T47D (cell line): ENCODE measurements at regions not wholly inside any gene's neighbourhood (a gene's known extent, or its start where the extent isn't known, plus 50 kb on each side); places are given as distances from the start of the nearest gene placed in this dataset.
A peak's percentile ranks its signal among the peaks of the same experiment; 100 is the strongest.

Experiments used
- DNase-seq, 2 experiments: peaks; one replicate each; pipeline versions ENCODE4 v3.0.0 to v3.0.0-alpha.2; 2011 to 2012; ENCODE audit warnings: low read depth in 1 of 2, low spot score in 1 of 2
- JUND ChIP-seq: IDR thresholded peaks from 2 replicates; pipeline ENCODE4 v1.6.1; 2012; ENCODE audit warnings: low read depth
- in situ Hi-C: cut with HindIII; loops from 2 replicates; pipeline ENCODE4 v1.10.0; 2016; ENCODE audit warnings: low sequenced_read_pairs, low pct_unique_long_range_greater_than_20kb

DNA sequence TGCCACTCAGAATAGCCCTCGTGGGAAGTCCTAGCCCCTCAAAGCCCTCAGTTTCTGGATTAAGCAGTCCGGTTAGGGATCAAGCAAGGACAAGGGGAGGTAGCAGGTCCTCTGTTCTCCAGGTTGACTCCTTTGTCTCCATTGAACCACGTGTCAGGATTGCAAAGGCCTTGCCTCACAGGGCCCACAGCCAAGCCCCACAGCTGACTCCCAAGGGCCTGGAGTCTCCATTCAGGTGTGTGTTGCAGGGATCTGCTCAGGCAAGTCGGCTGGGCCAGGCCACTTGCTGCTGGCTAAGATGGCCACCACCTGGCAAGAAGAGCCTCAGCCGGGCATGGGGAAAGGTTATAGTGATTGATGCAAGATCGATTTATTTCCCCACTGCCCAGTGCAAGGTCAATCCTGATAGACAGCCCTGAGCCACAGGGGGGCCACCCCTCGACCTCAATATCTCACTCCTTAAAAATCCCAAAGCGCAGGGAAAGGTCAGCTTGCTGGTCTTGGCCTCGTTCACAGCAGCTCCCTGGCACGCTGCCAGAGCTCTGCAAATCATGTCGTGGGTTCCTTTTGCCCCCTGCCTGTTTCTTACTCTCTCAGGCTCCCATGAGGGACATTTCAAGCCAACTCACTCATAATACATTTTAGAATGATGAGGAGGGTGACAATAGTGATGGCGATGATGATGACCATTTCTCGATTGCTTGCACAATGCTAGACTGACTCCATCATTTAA, 75.9 kb downstream of the EDN3 start:
- in situ Hi-C loops, result no loop called here
- no peak for DNase-seq
- no peak for TF ChIP-seq JUND

DNA sequence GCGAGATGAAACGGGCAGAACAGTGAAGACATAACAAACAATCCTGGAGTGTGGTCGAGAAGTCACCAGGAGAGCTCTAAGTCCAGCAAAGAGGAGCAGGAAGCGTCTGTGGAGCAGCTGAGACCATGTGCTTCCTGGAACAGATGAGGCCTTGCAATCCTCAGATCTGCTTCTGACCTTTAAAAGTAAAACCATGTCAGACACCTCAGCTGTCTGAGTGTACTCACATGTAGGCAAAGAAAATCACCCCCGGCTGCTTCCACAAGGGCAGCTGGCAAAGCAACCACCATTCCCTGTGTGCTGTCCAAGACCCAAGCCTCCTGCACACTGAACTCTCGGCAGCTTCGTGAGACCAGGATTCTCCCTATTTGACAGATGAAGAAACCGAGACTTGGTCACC, 76.6 kb downstream of the EDN3 start:
- DNase-seq, result no peak
- in situ Hi-C loops, result no loop called here
- no peak for TF ChIP-seq JUND

DNA sequence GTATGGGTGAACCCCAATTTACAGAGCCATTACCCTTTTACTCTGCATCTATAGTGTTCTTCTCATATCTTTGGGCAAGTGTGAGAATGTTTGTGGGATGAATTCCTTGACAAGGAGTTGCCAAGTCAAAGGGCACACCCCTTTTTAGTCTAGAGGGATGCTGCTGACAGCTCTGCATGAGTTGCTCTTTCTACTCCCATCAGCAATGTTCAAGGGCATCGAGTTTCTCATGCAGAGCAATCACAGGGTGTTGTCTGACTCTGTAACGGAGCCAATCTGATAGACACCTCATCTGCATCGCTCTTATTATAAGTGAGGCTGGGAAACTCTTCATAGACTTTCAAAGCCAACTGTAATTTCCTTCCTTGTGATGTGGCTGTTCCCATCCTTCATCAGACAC, 77.4 kb downstream of the EDN3 start:
- TF ChIP-seq JUND, result no peak
- DNase-seq, result no peak
- in situ Hi-C loops, result no loop called here

DNA sequence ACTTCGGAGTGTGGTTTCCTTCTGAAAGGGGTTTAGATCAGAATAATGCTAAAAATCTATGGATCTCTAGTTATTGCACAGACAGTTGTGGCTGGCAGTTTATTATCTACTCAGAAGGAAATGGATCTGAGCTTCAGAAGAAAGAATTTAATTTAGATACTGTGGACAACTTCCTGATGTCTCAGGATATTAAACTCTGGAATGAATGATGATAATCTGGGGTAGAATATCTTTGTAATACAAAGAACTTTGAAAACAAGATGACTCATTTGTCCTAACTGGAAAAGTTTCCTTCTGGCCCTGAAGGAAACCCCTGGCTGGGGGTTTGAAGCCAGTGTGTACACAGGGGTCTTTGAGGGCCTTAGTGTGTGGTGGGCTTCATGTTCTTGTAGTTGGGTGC, 78.0 kb downstream of the EDN3 start:
- in situ Hi-C loops, result no loop called here
- TF ChIP-seq JUND, result no peak
- DNase-seq, result no peak

DNA sequence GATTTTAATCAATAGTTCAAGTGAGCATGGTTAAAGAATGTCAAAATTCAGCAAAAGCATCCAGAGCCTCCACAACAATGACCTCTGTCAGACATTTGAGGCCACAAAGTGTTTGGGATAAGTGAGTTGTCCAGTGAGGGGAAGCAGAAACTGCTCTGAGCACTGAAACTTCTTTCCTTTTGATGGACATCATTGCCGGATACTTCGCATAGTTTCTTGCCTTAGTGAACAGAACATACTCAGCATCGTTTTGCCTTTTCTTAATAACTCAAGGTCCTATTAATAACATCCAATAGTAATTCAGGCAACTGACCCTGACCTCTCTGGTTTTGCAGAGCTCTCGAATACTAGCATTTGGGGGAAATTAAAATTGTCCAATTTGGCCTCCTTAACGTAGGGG, 78.6 kb downstream of the EDN3 start:
- in situ Hi-C loops, result no loop called here
- TF ChIP-seq JUND, result no peak
- no peak for DNase-seq

DNA sequence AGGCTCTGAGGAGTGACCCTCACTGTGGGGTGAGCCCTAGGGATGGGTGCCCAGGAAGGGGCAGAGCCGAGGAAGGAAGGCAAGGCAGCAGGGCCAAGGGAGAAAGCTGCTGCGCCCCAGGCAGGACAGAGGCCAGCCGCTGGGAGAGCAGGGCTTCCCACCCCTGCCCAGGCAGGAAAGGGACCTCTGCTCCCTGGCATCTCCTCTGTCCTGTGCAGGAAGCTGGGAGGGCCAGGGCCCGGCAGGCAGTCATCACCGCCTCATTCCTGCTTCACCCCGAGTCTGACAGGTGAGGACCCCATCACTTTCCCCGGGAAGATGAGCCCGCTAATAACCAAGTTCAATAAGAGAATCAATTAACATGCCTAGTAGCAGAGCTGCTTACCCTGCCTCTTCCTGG, 81.3 kb downstream of the EDN3 start:
- TF ChIP-seq JUND, result no peak
- in situ Hi-C loops, result no loop called here
- DNase-seq, result no peak

DNA sequence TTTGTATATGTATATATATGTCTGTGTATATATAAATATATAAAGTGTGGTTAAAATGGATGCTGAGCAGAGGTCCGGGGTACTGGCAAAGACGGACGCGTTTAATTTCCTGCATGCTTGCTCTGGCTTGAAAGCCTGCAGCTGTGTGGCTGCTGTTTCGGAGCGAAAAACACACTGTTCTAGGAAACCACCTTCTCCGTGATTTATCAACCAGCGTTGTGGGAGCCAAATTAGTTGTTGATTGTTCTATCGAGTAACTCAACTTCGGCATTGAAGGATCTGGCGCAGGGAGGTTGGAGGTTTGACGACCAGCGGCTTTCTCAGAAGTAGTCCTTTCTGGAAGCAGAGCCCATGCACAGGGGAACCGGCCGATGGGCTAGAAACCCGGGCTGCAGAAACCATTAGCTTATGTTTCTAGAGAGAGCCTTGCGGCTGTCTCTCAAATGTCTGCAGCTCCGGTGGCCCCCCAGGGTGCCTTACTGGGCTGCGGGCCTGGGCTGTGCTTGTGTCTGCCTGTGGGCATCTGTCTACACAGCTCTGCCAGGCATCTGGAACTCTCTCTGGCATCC, 81.8 kb downstream of the EDN3 start:
- no peak for TF ChIP-seq JUND
- DNase-seq, result no peak
- in situ Hi-C loops, result no loop called here

DNA sequence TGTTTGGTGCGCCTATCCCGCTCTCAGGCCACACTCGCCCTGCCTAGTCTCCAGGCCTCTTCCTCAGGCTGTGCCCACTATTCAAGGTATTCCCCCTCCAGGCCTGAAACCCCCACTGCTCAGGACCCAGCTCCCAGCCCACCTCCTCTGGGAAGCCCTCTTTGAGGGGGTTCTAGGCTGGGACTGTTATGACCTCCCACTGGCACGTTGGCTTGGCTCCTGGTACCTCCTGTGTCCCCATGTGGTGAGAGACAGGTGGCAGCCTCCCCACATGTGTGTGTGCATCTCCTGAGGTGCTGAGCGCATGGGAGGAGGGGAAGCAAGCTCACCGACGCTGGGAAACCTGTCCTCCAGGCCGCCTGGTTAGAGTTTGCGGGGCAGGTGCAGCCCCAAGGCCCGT, 82.5 kb downstream of the EDN3 start:
- DNase-seq, result no peak
- TF ChIP-seq JUND, result no peak
- in situ Hi-C loops, result no loop called here

DNA sequence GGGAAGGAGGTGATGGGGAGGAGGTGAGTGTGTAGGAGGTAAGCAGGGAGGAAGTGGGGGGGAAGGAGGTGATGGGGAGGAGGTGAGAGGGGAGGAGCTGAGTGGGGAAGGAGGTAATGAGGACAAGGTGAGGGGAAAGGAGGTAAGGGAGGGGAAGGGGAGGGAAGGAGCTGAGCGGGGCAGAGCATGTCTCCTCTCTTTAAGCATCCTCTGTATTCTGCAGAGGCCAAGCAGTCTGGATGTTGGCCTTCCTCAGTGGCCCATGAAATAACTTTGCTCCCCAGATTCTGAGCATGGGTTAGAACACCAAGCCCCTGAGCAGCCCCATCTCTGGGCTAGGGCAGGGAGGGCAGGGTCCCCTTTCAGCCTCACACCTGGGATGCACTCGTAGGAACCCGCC, 84.6 kb downstream of the EDN3 start:
- DNase-seq, result no peak
- in situ Hi-C loops, result no loop called here
- TF ChIP-seq JUND, result no peak

DNA sequence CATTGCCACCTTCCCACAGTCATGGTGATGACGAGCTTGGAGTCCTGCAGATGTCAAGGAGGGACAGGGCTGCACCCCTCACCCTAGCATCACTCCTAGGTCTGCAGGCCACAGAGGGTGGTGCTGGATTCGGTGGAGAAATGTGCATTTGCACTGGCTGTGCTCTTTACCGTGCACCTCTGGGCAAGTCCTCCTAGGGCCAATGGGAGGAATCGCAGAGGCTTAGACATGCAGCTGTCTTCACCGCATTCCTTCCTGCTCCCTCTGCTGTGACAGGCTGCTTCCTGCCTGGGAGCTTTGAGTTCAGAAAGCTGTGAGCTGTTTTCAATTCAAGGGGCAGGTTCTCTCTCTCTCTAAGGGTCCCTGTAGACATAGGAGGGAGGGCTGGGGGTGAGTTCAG, 85.1 kb downstream of the EDN3 start:
- DNase-seq, result peak in 1 of 2 experiments; percentile 37
- in situ Hi-C loops, result no loop called here
- TF ChIP-seq JUND, result no peak

DNA sequence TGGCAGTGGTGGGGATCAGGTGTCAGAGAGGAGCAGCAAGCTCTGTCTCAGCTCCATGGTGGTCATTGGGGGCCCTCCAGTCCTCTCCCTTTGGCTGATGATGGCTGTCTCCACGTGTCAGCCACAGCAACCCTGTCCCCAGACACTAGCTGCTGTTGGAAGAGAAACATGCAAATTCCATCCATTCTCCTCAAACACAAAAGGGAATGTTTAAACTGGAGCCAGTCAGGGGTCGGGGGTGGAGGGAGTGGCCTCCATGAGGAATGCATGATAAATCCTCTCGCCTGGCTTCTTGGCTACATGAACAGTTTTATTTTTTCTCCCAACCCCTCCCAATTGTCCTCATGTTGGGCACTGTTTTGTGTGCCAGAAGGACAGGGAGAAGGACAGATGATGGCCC, 86.4 kb downstream of the EDN3 start:
- DNase-seq, result no peak
- TF ChIP-seq JUND, result no peak
- in situ Hi-C loops, result no loop called here

DNA sequence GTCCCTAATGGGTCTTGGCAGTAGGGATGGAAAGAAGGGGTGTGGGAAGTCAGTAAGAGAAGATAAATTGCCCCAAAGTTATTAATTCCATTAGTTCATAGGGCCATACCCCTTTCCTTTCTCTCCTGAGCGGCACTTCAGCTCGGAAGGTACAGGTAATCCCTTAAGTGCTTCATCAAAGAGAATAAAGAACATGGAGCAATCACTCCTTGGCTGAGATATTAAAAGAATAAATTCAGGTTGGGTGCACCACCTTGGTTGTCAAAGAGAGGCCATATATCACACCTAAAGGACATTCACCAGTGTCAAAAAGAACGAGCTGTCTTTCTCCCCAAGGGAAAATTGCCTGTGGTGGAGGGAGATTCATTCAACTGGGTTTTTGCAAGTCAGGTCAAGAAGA, 87.5 kb downstream of the EDN3 start:
- TF ChIP-seq JUND, result no peak
- in situ Hi-C loops, result no loop called here
- no peak for DNase-seq

DNA sequence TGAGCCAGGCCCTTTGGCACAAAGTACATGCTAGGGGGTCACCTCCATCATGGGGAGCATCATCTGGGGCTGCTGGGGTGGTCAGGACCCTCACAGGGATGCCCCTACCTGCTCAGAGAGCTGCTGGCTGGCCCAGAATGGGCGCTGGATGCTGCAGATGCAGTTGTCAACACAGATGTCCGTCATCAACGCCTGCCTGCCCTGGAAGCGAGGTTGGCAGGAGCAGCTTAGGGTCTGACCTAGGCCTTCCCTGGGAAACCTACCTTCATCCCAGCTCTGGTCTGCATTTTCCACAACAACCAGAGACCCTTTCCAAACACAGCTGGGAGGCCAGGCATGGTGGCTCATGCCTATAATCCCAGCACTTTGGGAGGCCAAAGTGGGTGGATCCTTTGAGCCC, 88.0 kb downstream of the EDN3 start:
- in situ Hi-C loops, result no loop called here
- no peak for TF ChIP-seq JUND
- no peak for DNase-seq

DNA sequence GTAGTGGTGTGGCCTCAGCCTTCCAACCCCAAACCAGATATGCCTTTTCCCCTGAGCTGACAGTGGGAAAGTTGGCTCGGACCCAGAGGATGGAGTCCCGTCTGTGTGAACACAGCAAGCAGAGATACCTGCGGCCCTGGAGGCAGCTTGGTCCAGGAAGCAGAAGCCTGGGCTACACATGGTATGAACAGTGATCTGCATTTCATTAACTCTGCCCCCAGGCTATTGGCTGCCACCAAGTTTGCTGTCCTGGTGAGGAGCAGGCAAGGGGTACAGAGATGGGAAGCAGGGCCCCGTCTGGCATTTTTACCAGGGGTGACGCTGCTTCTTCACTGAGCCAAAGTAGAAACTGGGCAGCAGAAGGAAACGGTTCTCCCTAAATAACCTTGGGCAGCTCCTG, 90.0 kb downstream of the EDN3 start:
- in situ Hi-C loops, result no loop called here
- no peak for DNase-seq
- no peak for TF ChIP-seq JUND

DNA sequence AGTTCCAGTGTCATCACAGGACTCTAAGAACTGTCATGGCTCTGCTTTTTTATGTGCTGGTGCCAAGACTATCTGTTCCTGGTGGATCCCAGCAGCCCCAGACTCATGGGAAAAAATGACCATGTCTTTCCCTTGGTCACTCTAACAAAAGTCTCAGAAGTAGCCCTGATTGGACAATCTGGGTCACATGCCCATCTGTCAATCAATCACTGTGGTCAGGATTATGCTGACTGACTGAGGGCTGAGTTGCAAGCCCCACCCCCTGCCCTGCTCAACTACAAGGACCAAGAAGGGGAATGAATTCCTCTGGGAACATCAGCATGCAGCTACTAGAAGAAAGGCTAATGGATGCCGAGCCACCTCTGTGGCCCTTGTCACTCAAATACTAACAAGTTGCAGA, 91.6 kb downstream of the EDN3 start:
- in situ Hi-C loops, result no loop called here
- no peak for TF ChIP-seq JUND
- no peak for DNase-seq
